Coronary artery (tissue), 2 donors: ENCODE measurements at regions not wholly inside any gene's neighbourhood (a gene's known extent, or its start where the extent isn't known, plus 50 kb on each side); places are given as distances from the start of the nearest gene placed in this dataset.

ENCODE experiments used
- DNase-seq: peaks from one replicate; pipeline ENCODE4 v3.0.0-alpha.2; 2017; ENCODE audit warnings: low spot score
- H3K27ac ChIP-seq, 2 donors: fragments of 200-600 bp; sonication (generic); one replicate each; pipeline ENCODE4 v1.5.1; 2016 to 2019
- H3K4me3 ChIP-seq: fragments of 200-600 bp; sonication (generic); 2 replicates; pipeline ENCODE4 v1.5.1; 2016; ENCODE audit warnings: mild to moderate bottlenecking, moderate library complexity
- TF ChIP-seq, protein P1 (sequence below): fragments of 200-600 bp; sonication (generic); IDR thresholded peaks from one replicate; pipeline ENCODE4 v1.5.1; 2019; ENCODE audit warnings: antibody characterized with exemption

DNA sequence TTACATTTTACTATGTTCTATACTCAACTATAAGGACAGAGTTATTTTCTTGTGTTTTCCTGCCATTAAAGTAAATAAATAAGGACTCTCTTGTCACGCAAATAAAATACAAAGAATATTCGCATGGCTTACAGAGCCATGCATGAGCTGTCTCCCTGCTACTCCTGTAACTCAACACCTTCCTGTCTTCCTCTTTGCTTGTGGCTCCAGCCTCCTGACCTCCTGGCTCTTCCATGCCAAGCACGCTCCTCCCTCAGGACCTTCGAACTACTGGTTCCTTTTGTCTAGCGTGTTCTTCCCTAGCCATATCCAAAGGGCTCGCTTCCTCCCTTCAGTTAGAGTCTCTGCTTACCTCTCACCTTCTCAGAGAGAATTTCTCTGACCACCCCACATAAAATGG, 124.3 kb upstream of the TMC3 start:
- DNase-seq = no peak
- TF ChIP-seq, protein P1, sequence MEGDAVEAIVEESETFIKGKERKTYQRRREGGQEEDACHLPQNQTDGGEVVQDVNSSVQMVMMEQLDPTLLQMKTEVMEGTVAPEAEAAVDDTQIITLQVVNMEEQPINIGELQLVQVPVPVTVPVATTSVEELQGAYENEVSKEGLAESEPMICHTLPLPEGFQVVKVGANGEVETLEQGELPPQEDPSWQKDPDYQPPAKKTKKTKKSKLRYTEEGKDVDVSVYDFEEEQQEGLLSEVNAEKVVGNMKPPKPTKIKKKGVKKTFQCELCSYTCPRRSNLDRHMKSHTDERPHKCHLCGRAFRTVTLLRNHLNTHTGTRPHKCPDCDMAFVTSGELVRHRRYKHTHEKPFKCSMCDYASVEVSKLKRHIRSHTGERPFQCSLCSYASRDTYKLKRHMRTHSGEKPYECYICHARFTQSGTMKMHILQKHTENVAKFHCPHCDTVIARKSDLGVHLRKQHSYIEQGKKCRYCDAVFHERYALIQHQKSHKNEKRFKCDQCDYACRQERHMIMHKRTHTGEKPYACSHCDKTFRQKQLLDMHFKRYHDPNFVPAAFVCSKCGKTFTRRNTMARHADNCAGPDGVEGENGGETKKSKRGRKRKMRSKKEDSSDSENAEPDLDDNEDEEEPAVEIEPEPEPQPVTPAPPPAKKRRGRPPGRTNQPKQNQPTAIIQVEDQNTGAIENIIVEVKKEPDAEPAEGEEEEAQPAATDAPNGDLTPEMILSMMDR = no peak
- no peak overlapping the region for H3K27ac ChIP-seq
- no peak overlapping the region for H3K4me3 ChIP-seq

DNA sequence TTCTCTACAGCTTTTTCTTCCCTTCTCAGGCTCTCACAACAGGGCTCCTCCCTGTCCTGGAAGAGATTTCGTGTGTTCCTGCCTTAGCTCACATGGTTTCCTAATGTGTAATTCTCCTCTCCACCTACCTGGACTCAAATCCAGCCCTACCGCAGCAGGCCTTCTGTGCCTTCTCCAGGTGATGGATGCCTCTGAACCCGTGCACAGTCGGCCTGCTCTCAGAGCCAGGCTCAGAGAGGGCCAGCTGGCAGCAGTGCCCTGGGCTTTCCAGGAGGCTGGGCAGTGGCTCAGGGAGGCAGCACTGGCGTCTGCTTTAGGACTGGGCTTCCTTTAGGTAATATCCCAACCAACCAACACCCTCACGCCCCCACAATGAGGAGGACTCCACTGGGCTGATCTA, 123.2 kb upstream of the TMC3 start:
- DNase-seq = no peak
- Histone ChIP-seq H3K27ac (no peak overlapping the region), H3K4me3 (no peak overlapping the region)
- TF ChIP-seq, protein P1 = no peak

DNA sequence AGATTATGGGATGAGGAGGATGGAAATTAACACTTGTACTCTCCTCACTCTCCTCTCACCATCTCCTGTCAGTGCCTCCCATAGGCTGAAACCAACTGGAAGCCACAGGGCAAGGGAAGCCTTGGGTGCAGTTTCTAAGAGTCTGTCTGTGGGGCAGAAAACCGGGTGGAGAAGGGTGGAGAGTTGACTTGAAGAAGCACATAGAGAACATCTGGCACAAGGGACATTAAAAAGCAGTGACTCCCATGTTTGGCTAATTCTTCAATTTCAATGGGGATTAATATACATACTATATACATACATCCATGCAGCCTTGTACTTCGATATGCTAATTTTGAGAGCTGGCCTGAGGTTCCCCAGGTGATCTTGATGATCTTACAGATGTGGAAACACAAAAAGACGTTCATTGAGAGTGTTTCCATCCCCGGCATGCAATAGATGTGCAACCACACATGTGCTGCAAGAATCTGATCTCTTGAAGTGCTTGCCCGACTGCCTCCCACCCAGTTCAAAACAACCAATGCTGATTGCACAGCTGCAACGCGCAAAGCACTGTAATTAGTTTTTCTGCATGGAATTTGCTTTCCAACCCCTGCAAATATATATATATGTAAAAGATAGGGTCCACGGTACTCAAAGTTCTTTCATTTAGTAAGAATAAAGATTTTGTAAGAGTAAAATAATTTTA, 121.9 kb upstream of the TMC3 start:
- no peak overlapping the region for H3K4me3 ChIP-seq
- no peak for DNase-seq
- H3K27ac ChIP-seq = no peak overlapping the region
- TF ChIP-seq, protein P1 = no peak

DNA sequence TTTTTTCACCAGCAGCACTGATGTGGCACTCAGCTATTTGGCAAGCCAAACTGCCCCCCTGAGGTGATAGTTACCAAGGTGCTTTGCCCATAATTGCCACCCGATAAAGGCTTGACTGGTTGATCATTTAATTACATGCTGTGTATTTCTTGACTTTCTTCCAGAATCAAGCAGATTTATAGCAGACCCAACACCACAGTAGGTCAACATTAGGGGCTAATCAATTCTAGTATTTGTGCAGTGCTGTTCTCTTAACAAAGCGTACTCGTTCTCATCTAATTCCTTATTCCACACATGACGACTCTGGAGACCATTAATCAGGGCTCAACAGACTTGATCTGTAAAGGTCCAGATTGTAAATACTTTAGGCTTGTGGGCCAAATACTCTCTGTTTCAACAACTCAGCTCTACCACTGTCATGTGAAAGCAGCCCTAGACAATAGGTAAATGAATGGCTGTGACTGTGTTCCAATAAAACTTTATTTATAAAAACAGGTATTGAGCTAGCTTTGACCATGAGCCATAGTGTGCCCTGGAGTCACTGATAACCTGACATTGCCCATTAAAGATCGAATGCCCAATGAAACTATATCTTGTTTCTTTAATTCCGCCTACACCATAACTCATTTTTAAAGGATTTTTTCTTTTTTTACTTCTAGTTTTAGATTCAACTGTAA, 119.1 kb upstream of the TMC3 start:
- H3K27ac ChIP-seq = no peak overlapping the region
- H3K4me3 ChIP-seq = no peak overlapping the region
- no peak for DNase-seq
- TF ChIP-seq, protein P1 = no peak

DNA sequence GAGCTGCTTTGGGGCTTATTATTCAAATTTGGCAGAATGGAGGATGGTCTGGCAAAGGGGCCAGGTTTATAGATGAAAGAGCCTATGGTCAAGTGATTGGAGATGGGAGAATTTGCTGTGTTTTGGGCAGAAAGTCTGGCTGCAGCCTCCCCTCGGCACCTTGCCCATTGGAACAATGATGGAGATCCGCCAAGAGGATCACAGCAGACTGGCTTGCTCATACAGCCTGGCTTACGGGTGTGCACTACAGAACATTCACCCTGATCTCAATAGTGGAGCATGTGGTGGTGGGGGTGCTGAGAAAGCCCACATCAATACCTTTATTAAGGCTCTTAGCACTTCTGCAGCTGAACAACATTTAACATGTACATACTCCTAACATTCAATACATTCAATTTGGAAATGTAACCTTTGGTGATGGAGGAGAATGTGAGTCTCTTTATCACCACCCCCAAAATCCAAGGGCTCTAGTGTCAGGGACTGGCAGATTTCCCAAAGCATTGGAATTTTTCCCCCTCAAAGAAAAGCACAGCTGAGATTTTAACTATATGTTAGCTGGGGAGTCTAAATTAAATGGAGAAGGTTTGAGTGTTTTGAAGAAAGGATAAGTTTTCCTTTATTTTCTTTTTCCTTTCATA, 118.4 kb upstream of the TMC3 start:
- no peak overlapping the region for H3K27ac ChIP-seq
- no peak for DNase-seq

DNA sequence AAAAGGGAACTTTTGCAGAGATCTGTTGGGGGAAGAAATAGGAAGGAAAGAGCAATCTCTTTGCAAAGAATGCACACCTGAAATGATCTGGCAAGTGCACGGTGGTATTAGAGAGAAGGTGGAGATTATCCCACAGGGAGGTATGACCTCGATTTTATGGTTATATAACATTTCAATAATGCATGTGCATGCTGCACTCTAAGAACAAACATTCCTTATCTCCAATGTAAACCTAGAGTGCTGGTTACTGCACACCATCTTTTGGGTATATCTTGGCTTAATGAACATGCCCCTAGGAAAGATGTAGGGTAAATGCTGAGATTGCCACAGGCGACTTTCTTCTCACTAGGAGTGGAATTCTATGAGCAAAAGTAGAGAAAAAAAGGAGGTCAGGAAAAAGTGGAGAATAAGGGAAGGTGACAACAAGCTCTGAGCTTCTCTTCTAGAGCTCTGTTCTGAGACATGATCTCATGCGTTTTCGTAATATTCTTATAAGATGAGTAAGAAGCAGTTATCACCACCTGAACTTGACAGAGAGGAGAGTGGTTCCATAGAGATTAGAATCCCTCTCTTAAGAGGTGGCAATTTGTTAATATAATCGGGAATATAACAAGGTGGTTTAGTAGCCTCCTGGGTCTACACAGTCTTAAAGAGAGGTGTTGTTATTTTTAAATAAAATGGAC, 117.5 kb upstream of the TMC3 start:
- no peak for DNase-seq
- Histone ChIP-seq H3K27ac (no peak overlapping the region), H3K4me3 (no peak overlapping the region)
- TF ChIP-seq, protein P1 = no peak

More for the DNA sequence above, 118.4 kb upstream of the TMC3 start:
- no peak overlapping the region for H3K4me3 ChIP-seq
- TF ChIP-seq, protein P1 = no peak
